GM12892 (cell line): ENCODE measurements at regions not wholly inside any gene's neighbourhood (a gene's known extent, or its start where the extent isn't known, plus 50 kb on each side); places are given as distances from the start of the nearest gene placed in this dataset.

Experiments
- POLR2AphosphoS5 ChIP-seq: IDR thresholded peaks from 2 replicates; pipeline ENCODE4 v1.6.1; 2011; ENCODE audit warnings: low read depth, low read length, control low read depth
- TAF1 ChIP-seq: IDR thresholded peaks from 2 replicates; pipeline ENCODE4 v1.6.1; 2011; ENCODE audit warnings: low read depth, mild to moderate bottlenecking, control low read depth, low read length, borderline replicate concordance

DNA sequence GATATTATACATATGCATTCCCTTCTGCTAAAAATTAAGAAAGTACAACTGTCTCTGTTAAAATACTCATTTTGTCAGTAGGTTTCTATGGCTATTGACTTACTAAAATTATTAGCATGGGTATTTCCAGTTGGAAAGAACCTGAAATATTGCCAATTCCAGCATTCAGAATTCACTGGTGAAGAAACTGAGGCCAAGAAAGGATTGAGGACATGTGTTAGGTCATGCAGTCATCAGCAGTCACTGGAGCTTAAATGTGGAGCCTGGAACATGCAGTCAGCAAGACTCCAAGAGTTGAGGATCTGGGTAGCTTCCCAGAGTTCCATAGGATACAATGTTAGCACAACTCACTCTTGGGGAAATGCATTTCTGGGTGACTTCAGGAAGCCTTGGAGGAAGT is 1335.6 kb downstream of the AACS start:
- TF ChIP-seq TAF1: no peak
- TF ChIP-seq POLR2AphosphoS5: no peak
